ENCODE measurements at regions not wholly inside any gene's neighbourhood (a gene's known extent, or its start where the extent isn't known, plus 50 kb on each side); places are given as distances from the start of the nearest gene placed in this dataset.

DNA sequence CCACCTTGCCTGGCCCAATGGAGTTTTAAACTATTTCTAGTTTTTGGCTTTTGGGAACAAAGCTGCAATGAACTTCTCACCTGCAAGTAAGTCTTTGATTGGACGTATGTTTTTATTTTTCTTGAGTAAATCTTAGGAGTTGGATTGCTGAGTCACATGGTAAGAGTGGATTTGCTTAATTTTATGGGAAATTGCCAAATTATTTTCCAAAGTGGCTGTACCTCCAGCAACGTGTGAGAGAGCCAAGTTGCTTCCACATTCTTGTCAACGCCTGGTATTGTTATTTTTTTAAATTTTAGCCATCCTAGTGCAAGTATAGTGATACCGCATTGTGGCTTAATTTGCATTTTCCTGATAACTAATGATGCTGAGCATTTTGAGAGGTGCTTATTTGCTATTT lies 136.6 kb downstream of the LMNTD1 start:
- TF ChIP-seq, protein P1, sequence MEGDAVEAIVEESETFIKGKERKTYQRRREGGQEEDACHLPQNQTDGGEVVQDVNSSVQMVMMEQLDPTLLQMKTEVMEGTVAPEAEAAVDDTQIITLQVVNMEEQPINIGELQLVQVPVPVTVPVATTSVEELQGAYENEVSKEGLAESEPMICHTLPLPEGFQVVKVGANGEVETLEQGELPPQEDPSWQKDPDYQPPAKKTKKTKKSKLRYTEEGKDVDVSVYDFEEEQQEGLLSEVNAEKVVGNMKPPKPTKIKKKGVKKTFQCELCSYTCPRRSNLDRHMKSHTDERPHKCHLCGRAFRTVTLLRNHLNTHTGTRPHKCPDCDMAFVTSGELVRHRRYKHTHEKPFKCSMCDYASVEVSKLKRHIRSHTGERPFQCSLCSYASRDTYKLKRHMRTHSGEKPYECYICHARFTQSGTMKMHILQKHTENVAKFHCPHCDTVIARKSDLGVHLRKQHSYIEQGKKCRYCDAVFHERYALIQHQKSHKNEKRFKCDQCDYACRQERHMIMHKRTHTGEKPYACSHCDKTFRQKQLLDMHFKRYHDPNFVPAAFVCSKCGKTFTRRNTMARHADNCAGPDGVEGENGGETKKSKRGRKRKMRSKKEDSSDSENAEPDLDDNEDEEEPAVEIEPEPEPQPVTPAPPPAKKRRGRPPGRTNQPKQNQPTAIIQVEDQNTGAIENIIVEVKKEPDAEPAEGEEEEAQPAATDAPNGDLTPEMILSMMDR (conservative IDR thresholded peaks at IDR 0.05), result no peak
- no peak for TF ChIP-seq EZH2 (IDR thresholded peaks at IDR 0.05; ENCODE audit: low read depth)

Measured in PC-9 (cell line).